K562 (cell line): ENCODE measurements at regions not wholly inside any gene's neighbourhood (a gene's known extent, or its start where the extent isn't known, plus 50 kb on each side); places are given as distances from the start of the nearest gene placed in this dataset.
A peak's percentile ranks its signal among the peaks of the same experiment; 100 is the strongest.

Source experiments
- CBX3 ChIP-seq, 2 experiments: IDR thresholded peaks; 1 replicate in 1 of 2; 2 replicates in 1 of 2; pipeline ENCODE4 v1.6.1; 2012; ENCODE audit warnings: inconsistent platforms in 2 of 2, low read length in 2 of 2, borderline replicate concordance in 1 of 2, control low read depth in 1 of 2
- CC2D1A ChIP-seq: fragments of 450-650 bp; IDR thresholded peaks from 2 replicates; pipeline ENCODE4 v1.6.1; 2017; ENCODE audit warnings: mild to moderate bottlenecking
- CCNT2 ChIP-seq: IDR thresholded peaks from 2 replicates; pipeline ENCODE4 v1.6.1; 2011; ENCODE audit warnings: borderline replicate concordance, low read depth, mild to moderate bottlenecking, moderate library complexity, mixed read lengths, low read length; ENCODE audit not compliant: insufficient read length; ENCODE audit errors: extremely low read depth
- CHAMP1 ChIP-seq: fragments of 450-650 bp; IDR thresholded peaks from 2 replicates; pipeline ENCODE4 v1.6.1; 2016; ENCODE audit warnings: mild to moderate bottlenecking
- CREM ChIP-seq: IDR thresholded peaks from 2 replicates; pipeline ENCODE4 v1.6.1; 2014; ENCODE audit warnings: antibody characterized with exemption, low read depth
- CSDE1 ChIP-seq, 2 experiments: fragments of 450-650 bp; IDR thresholded peaks; 2 replicates each; pipeline ENCODE4 v1.6.1; 2016; ENCODE audit warnings: mild to moderate bottlenecking in 1 of 2
- CTBP1 ChIP-seq: fragments of 450-650 bp; IDR thresholded peaks from 2 replicates; pipeline ENCODE4 v1.6.1; 2016; ENCODE audit warnings: borderline replicate concordance
- DACH1 ChIP-seq: fragments of 450-650 bp; IDR thresholded peaks from 2 replicates; pipeline ENCODE4 v1.6.1; 2018; ENCODE audit not compliant: partially characterized antibody
- ELF4 ChIP-seq: fragments of 450-650 bp; formaldehyde crosslinking; IDR thresholded peaks from 2 replicates; pipeline ENCODE4 v1.4.0; 2022; ENCODE audit warnings: missing genetic modification characterization
- GTF2A2 ChIP-seq: IDR thresholded peaks from 2 replicates; pipeline ENCODE4 v1.6.1; 2016; ENCODE audit warnings: mild to moderate bottlenecking, missing genetic modification characterization, missing compliant biosample characterization
- HMGXB4 ChIP-seq: sonication (generic); formaldehyde crosslinking; IDR thresholded peaks from 2 replicates; pipeline ENCODE4 v1.8.1; 2023; ENCODE audit warnings: mild to moderate bottlenecking, missing genetic modification reagents
- HSF4 ChIP-seq: fragments of 250-450 bp; sonication (Bioruptor Pico); IDR thresholded peaks from 2 replicates; pipeline ENCODE4 v2.1.2; 2022; ENCODE audit warnings: mild to moderate bottlenecking, moderate library complexity, borderline replicate concordance
- MECOM ChIP-seq: fragments of 250-450 bp; sonication (Bioruptor Pico); IDR thresholded peaks from 2 replicates; pipeline ENCODE4 v1.8.0; 2022; ENCODE audit warnings: inconsistent platforms
- NUFIP1 ChIP-seq: fragments of 450-650 bp; IDR thresholded peaks from 2 replicates; pipeline ENCODE4 v1.6.1; 2018; ENCODE audit not compliant: partially characterized antibody
- PTTG1 ChIP-seq: fragments of 450-650 bp; IDR thresholded peaks from 2 replicates; pipeline ENCODE4 v1.6.1; 2016; ENCODE audit warnings: low read depth, mild to moderate bottlenecking, missing genetic modification characterization, missing compliant biosample characterization
- SIN3B ChIP-seq: fragments of 450-650 bp; IDR thresholded peaks from 2 replicates; pipeline ENCODE4 v1.6.1; 2017; ENCODE audit warnings: low read depth, mild to moderate bottlenecking, moderate library complexity
- SMARCA5 ChIP-seq: fragments of 450-650 bp; IDR thresholded peaks from 2 replicates; pipeline ENCODE4 v1.6.1; 2016
- SRF ChIP-seq, 2 experiments: fragments of 250-450, 450-650 bp in 1 of 2; sonication (Bioruptor Pico) in 1 of 2; sonication (generic) in 1 of 2; formaldehyde crosslinking; IDR thresholded peaks; 2 replicates each; pipeline versions ENCODE4 v1.5.0 to v1.5.1; 2020 to 2022; ENCODE audit warnings: mild to moderate bottlenecking in 1 of 2, missing genetic modification reagents in 1 of 2
- TAF1 ChIP-seq: IDR thresholded peaks from 2 replicates; pipeline ENCODE4 v1.6.1; 2011; ENCODE audit warnings: mild to moderate bottlenecking, low read length, moderate library complexity; ENCODE audit not compliant: insufficient read depth, control insufficient read depth, severe bottlenecking; ENCODE audit errors: extremely low read depth
- ZBTB2 ChIP-seq: fragments of 450-650 bp; IDR thresholded peaks from 2 replicates; pipeline ENCODE4 v1.6.1; 2016; ENCODE audit warnings: antibody characterized with exemption
- ZNF3 ChIP-seq: fragments of 250-450 bp; sonication (Bioruptor Pico); IDR thresholded peaks from 2 replicates; pipeline ENCODE4 v1.5.0; 2021; ENCODE audit warnings: mild to moderate bottlenecking, moderate library complexity

- TF ChIP-seq NUFIP1 (no peak), GTF2A2 (tag) (no peak), DACH1 (peak; percentile 55), HSF4 (CRISPR knock-in tag) (no peak), TAF1 (no peak), ZNF3 (CRISPR knock-in tag) (no peak), CC2D1A (peak; percentile 34; the same call in 1 of the 2 replicates), SIN3B (no peak), CREM (no peak), CHAMP1 (no peak; the same call in 1 of the 2 replicates), ELF4 (no peak), MECOM (CRISPR knock-in tag) (peak; percentile 54; the same call in 1 of the 2 replicates), ZBTB2 (no peak), SMARCA5 (no peak), CCNT2 (no peak), CBX3 (IDR thresholded peaks at IDR 0.05; ENCODE audit: borderline replicate concordance in 1 of 2, low read length in 2 of 2) (peak in 1 of 2 experiments; percentile 66; a peak in 1 of 3 replicates), HMGXB4 (CRISPR knock-in tag) (no peak), SRF (CRISPR knock-in tag; IDR thresholded peaks at IDR 0.05) (0 out of 4 replicates have a peak, but pooled peaks of 1 of the 2 experiments have one; percentile 17), CTBP1 (peak; percentile 88), PTTG1 (tag) (no peak), CSDE1 (IDR thresholded peaks at IDR 0.05) (no peak)
These were observed 346.5 kb downstream of the CD83 start (continued) for GRCh38 chr6:14464055-14464454.
